NCI-H345 treated with DMSO at 0.1 percent for 48 hours (cell line): ENCODE measurements at regions not wholly inside any gene's neighbourhood (a gene's known extent, or its start where the extent isn't known, plus 50 kb on each side); places are given as distances from the start of the nearest gene placed in this dataset.
"Not testable (repeated sequence)": the region's sequence is repeated elsewhere in the genome, so short reads cannot be mapped to it uniquely, and the experiment has no call there.

Source experiments
- DNase-seq: peaks from one replicate; lab custom pipeline; 2025; ENCODE audit not compliant: unreplicated experiment; lab: John Stamatoyannopoulos, UW

DNA sequence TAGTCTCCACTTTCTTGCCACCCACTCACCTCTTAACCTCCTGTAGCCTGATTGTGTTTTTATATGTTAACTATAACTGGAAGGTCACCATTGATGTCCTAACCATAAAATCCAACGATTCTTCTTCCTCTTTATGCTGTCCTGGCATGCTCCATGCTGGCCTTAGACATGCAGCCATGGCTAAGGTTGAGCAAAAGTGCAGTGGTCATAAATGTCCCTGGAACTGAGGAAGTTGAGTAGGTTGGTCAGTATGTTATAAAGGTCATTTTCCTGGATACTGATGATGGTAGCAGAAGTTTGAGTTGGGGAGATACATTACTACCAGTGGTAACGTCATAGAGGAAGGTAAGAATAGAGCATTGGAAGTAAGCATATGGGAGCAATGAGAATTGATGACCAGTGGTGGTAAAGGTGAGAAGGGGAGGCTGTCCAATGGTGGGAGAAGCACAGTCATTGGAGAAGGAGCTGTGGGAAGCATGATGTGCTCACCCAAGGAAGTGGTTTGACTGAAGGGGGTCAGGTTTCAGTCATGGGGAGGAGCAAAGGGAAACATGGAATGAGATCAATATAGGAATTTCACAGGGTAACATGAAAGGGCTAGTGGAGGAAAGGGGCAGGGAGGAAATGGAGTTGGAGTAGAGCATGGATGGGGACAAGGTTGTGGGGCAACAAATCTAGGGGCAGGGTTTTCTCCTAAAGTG is 240.8 kb downstream of the DACT1 start:
- no peak for DNase-seq

DNA sequence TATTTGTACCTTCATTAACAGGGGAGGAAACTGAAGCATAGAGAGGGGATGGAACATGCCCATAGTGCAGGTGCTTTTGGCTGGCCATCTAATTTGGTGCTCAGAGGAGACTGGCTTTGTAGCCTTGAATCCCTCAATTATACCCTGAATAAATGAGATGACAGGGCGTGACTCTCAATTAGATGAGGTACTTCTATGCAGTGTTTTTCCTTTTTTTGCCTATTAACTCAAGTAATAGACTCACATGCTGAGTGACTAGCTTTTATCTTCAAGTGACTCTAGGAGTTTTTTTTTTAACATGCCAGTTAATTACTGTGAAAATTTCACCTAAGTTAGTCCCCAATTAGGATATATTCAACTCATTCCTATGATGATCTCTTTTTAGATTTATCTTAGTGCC is 243.7 kb downstream of the DACT1 start:
- DNase-seq = no peak

DNA sequence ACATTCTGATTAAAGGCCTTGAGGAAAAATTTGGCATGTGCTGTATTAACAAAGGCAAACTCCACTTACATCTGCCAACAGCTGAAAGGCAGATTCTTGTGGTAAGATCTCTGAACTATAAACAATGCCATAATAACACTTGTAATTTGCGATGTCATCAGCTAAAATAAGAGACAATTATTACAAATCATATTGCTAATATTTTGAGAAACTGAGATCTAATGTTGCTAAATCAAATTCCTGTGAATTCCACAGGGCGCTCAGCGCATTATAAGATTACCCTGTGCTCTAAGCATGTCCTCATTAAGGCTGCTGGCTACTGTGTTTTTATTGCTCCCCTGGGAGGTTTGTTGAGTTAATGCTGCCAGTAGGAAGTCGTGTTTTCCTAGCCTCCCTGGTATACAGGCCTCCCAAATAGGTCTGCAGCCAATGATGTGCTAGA is 244.8 kb downstream of the DACT1 start:
- DNase-seq = no peak

- DNase-seq = no peak
Observed at GRCh38 chr14:58884442-58884841, 246.7 kb downstream of the DACT1 start.

DNA sequence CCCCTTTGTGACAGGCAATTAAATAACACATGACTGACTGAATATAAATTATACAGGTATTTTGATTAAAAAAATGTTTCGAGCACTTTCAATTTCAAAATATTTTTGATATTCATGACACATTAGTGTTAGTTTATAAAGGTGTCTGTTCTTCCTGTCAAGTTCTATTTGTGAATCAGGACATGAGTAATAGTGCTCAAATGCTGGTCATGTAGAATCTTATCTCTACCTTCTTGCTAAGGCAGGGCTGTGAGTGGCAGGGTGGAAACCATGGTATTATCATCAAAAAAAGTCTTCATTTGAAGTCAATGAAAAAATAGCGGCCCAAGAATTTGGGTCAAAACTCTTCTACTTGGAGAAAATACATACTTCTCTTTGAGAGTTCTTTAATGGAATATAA is 250.2 kb downstream of the DACT1 start:
- no peak for DNase-seq

- DNase-seq = no peak
Observed at GRCh38 chr14:58898655-58899316, 261.0 kb downstream of the DACT1 start.

GRCh38 chr14:58899317-58899713 is 261.6 kb downstream of the DACT1 start:
- no peak for DNase-seq

DNA sequence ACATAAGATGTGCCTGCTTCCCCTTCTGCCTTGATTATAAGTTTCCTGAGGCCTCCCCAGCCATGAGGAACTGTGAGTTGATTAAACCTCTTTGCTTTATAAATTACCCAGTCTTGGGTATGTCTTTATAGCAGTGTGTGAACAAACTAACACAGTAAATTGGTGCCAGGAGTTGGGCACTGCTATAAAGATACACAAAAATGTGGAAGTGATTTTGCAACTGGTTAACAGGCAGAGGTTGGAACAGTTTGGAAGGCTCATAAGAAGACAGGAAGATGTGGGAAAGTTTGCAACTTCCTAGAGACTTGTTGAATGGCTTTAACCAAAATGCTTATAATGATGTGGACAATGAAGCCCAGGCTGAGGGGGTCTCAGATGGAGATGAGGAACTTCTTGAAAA is 264.1 kb downstream of the DACT1 start:
- no peak for DNase-seq

DNA sequence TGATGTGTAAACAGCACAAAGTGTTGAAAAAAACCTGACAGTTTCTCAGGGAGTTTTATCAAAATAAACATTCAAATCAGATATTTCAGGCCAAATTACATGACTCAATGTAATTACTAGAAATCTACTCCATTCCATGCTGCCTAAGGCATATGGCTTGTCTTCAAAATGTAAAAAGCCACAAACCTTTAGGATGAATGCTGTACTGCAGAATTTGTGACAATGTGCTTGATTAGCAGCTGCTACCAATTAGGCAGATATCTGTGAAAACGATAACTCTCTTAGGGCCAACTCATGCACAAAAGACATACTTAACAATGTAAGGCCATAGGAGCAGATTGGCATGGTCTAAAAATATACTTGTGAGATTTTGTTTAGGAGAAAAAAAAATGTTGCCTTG is 267.0 kb downstream of the DACT1 start:
- no peak for DNase-seq

DNA sequence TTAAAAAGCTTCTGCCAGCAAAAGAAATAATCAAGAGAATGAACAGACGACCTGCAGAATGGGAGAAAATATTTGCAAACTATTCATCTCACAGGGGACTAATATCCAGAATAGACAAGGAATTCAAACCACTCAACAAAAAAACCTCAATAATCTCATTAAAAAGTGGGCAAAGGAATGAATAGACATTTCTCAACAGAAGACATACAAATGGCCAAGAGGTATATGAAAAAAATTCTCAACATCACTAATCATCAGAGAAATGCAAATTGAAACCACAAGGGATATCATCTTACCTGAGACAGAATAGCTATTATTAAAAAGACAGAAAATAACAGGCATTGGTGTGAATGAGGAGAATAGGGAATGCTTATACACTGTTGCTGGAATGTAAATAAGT is 270.0 kb downstream of the DACT1 start:
- DNase-seq = no peak

DNA sequence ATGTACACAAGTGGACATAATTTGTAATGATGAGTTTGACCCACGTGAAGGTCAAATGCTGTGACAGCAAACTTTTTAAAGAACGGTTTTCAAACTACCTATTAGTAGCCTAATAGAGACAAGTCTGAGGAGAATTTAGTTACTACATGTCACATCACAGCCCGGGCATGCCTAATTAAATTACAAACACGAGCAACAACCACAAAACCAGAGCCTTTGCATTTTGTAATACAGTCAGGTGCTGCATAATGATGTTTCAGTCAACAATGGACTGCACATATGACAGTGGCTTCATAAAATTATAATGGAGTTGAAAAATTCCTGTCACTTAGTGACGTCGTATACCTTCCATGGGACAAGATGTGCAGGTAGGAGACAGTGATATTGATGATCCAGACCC is 274.5 kb downstream of the DACT1 start:
- DNase-seq = no peak

- DNase-seq = peak; percentile 67
Observed at GRCh38 chr14:58912799-58913432, 275.2 kb downstream of the DACT1 start.

GRCh38 chr14:58914279-58914855 is 274.1 kb upstream of the DAAM1 start:
- DNase-seq = no peak

- DNase-seq = no peak
Observed at GRCh38 chr14:58915646-58916045, 272.8 kb upstream of the DAAM1 start.

DNA sequence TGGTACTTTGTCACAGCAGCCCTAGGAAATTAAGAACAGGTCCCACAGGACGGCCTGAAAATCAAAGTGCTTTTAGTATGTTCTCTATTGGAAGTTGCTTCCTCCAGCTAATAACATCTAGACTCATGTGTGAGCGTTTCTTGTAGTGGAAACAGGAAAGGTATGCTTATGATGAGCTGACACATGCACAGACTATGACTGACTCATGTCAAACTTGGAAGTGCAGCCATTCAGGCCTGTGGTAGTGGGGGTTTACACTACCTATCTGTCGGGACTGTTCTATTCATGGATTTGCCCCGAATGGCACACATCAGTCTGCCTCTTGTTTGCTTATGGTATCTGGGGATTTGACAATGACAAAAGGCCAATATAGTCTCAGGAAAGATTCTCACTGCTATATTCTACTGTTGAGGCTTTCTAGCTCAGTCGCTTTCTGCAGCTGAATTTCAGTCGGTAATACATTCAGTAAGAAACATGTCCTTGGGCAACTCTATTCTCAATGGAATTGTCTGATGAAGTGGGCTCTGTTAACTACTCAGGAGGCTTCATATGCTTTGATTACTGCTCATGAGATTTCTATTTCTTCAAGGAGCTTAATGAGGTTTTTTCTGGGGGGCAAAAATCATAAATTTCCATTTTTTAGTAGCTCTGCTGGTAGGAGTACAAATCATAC is 270.3 kb upstream of the DAAM1 start:
- DNase-seq = no peak

GRCh38 chr14:58919217-58919616 is 269.2 kb upstream of the DAAM1 start:
- peak; percentile 48 for DNase-seq

DNA sequence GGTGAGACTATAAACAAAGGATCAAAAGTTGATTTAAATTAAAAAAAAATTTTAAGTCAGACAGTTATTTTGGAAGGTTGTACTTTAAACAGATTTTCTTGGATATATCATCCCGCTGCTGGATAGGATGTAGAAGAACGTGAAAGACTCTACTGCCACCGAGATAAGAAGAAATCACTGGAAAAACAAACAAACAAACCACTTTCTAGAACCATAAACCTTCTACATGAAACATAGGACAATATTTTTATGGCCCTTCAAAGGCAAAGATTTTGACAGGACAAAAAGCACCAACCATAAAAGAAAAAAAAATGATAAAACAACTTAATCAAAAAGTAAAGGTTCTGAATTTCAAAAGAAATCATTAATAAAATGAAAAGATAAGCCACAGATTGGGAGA is 268.2 kb upstream of the DAAM1 start:
- no peak for DNase-seq

- not testable (repeated sequence) for DNase-seq
Observed at GRCh38 chr14:58922201-58922940, 266.1 kb upstream of the DAAM1 start.

DNA sequence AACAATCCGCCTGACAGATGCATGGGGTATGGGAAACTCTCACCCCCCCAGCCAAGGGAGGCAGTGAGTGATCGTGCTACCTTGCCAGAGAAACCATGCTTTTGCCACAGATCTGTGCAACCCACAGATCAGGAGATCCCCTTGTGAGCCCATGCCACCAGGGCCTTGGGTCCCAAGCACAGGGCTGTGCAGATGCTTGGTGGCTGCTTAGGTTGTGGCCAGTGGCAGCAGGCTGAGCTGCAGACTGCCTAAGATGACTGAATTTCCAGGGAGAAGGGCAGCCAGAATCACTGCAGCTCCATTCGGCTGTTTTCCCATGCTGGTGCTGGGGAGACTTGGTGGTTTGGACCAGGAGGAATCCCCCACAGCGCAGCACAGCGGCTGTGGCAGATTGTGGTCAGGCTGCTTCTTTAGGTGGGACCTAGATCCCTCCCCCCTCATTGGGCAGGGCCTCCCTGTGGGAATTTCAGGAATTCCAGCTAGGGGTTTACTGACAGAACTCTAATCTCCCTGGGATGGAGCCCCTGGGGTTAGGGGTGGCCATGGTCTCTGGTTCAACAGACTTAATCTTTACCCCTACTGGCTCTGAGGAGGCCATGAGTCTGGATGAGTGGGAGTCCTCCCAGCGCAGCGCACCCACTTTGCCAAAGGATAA is 264.6 kb upstream of the DAAM1 start:
- no peak for DNase-seq

DNA sequence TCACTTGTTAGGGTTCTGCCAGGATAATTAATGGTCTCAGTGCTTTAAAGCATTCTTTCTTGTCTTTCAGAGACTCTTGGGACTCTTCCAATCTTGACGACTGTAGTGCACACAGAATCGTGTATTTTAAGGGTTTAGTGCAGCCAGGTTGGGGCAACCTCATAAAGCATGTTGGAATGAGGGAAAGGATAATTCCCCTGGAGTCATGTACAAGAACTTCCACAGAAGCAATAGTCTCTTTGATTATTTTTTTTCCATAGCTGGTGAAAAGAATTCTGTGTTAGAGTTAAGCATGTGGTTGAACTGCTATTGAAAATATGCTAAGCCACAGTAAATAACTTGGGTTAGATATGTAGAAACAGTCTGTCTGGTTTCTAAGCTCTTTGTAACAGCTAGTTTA is 246.8 kb upstream of the DAAM1 start:
- no peak for DNase-seq
